ENCODE measurements at regions not wholly inside any gene's neighbourhood (a gene's known extent, or its start where the extent isn't known, plus 50 kb on each side); places are given as distances from the start of the nearest gene placed in this dataset.

- no peaks in the 10 kb centered on the region for H3K27me3 ChIP-seq (ENCODE audit: control insufficient read depth, extremely low read depth, insufficient read depth, low read length)
- TF ChIP-seq EZH2 (IDR thresholded peaks at IDR 0.05; ENCODE audit: low read length): no peak
- TF ChIP-seq CTCF (optimal IDR thresholded peaks at IDR 0.05 in 1 of 3, IDR thresholded peaks at IDR 0.05 in 1 of 3, conservative IDR thresholded peaks at IDR 0.05 in 1 of 3; ENCODE audit: extremely low read depth in 1 of 3, insufficient read depth in 2 of 3, low read length in 3 of 3): no peak
- peaks cover 34% of the 10 kb centered on the region for H3K4me1 ChIP-seq (ENCODE audit: control insufficient read depth, extremely low read depth, insufficient read depth, low read length)
- dilution Hi-C loops (cut with MboI; ENCODE audit: extremely low pct_ligation_motif_present, low sequenced_read_pairs): no loop called here
- H3K9me3 ChIP-seq (ENCODE audit: control insufficient read depth, low read depth, low read length): no peaks in the 10 kb centered on the region
- no peaks in the 10 kb centered on the region for H3K79me2 ChIP-seq (ENCODE audit: control insufficient read depth, insufficient read depth, low read length)
- no peak overlapping the region for H2AFZ ChIP-seq (ENCODE audit: control insufficient read depth, low read length)
- no peak overlapping the region for H3K4me3 ChIP-seq (ENCODE audit: control insufficient read depth in 2 of 3, extremely low read depth in 1 of 3, insufficient read depth in 2 of 3, low read depth in 1 of 3, low read length in 3 of 3)
- FAIRE-seq (no peak), DNase-seq (ENCODE audit: low read depth, low spot score) (no peak)
- H3K27ac ChIP-seq (ENCODE audit: control insufficient read depth, insufficient read depth, low read length): no peak overlapping the region
- no peak overlapping the region for H3K4me2 ChIP-seq (ENCODE audit: control insufficient read depth, extremely low read depth, insufficient read depth, low read depth, low read length)
- H3K9ac ChIP-seq (ENCODE audit: control insufficient read depth, extremely low read depth, insufficient read depth, low read length): no peak overlapping the region
- no peaks in the 10 kb centered on the region for H4K20me1 ChIP-seq (ENCODE audit: control insufficient read depth, extremely low read depth, insufficient read depth, low read length)
- H3K36me3 ChIP-seq (ENCODE audit: control insufficient read depth in 2 of 2, extremely low read depth in 1 of 2, insufficient read depth in 2 of 2, low read length in 2 of 2): no peaks in the 10 kb centered on the region
- H3K9me1 ChIP-seq (ENCODE audit: control insufficient read depth, extremely low read depth, insufficient read depth, low read length): no peaks in the 10 kb centered on the region
These were observed 106.1 kb downstream of the UNC5CL start for GRCh38 chr6:40932953-40933352.

GRCh38 chr6:40932366-40932765 is 106.7 kb downstream of the UNC5CL start:
- Histone ChIP-seq H3K79me2 (ENCODE audit: control insufficient read depth, insufficient read depth, low read length) (no peaks in the 10 kb centered on the region), H3K9ac (ENCODE audit: control insufficient read depth, extremely low read depth, insufficient read depth, low read length) (no peak overlapping the region), H3K9me3 (ENCODE audit: control insufficient read depth, low read depth, low read length) (no peaks in the 10 kb centered on the region), H4K20me1 (ENCODE audit: control insufficient read depth, extremely low read depth, insufficient read depth, low read length) (no peaks in the 10 kb centered on the region), H3K4me2 (ENCODE audit: control insufficient read depth, extremely low read depth, insufficient read depth, low read depth, low read length) (no peak overlapping the region), H3K36me3 (ENCODE audit: control insufficient read depth in 2 of 2, extremely low read depth in 1 of 2, insufficient read depth in 2 of 2, low read length in 2 of 2) (no peaks in the 10 kb centered on the region), H3K4me1 (ENCODE audit: control insufficient read depth, extremely low read depth, insufficient read depth, low read length) (peaks cover 30% of the 10 kb centered on the region), H3K9me1 (ENCODE audit: control insufficient read depth, extremely low read depth, insufficient read depth, low read length) (no peaks in the 10 kb centered on the region), H3K27ac (ENCODE audit: control insufficient read depth, insufficient read depth, low read length) (no peak overlapping the region), H3K4me3 (ENCODE audit: control insufficient read depth in 2 of 3, extremely low read depth in 1 of 3, insufficient read depth in 2 of 3, low read depth in 1 of 3, low read length in 3 of 3) (no peak overlapping the region), H2AFZ (ENCODE audit: control insufficient read depth, low read length) (peak overlapping the region; percentile 28), H3K27me3 (ENCODE audit: control insufficient read depth, extremely low read depth, insufficient read depth, low read length) (no peaks in the 10 kb centered on the region)
- dilution Hi-C loops (cut with MboI; ENCODE audit: extremely low pct_ligation_motif_present, low sequenced_read_pairs): no loop called here
- no peak for DNase-seq (ENCODE audit: low read depth, low spot score)
- TF ChIP-seq EZH2 (IDR thresholded peaks at IDR 0.05; ENCODE audit: low read length): no peak
- TF ChIP-seq CTCF (optimal IDR thresholded peaks at IDR 0.05 in 1 of 3, IDR thresholded peaks at IDR 0.05 in 1 of 3, conservative IDR thresholded peaks at IDR 0.05 in 1 of 3; ENCODE audit: extremely low read depth in 1 of 3, insufficient read depth in 2 of 3, low read length in 3 of 3): no peak
- FAIRE-seq: peak; percentile 29
